HG03520 (cell line): ENCODE measurements at regions not wholly inside any gene's neighbourhood (a gene's known extent, or its start where the extent isn't known, plus 50 kb on each side); places are given as distances from the start of the nearest gene placed in this dataset.

ENCODE experiments used
- ATAC-seq: cut with Tn5 transposase; IDR thresholded peaks from one replicate; pipeline ENCODE4 v1.9.1; 2021; ENCODE audit warnings: mild to moderate bottlenecking, moderate library complexity; ENCODE audit not compliant: unreplicated experiment

GRCh38 chr10:2870654-2871053 lies 196.7 kb upstream of the PFKP start:
- ATAC-seq: no peak

- no peak for ATAC-seq
Observed at GRCh38 chr10:2867788-2868299, 199.5 kb upstream of the PFKP start.

- ATAC-seq: no peak
Observed at GRCh38 chr10:2866569-2866968, 200.8 kb upstream of the PFKP start.

- ATAC-seq: no peak
Observed at GRCh38 chr10:2861632-2862210, 205.6 kb upstream of the PFKP start.

- ATAC-seq: no peak
Observed at GRCh38 chr10:2858452-2858851, 208.9 kb upstream of the PFKP start.

- no peak for ATAC-seq
Observed at GRCh38 chr10:2856598-2856997, 210.8 kb upstream of the PFKP start.

GRCh38 chr10:2852574-2853323 lies 214.6 kb upstream of the PFKP start:
- no peak for ATAC-seq

GRCh38 chr10:2851566-2851965 lies 215.8 kb upstream of the PFKP start:
- ATAC-seq: no peak

- no peak for ATAC-seq
Observed at GRCh38 chr10:2850202-2850601, 217.1 kb upstream of the PFKP start.

GRCh38 chr10:2844925-2845324 lies 222.4 kb upstream of the PFKP start:
- ATAC-seq: no peak

GRCh38 chr10:2839081-2839725 lies 228.1 kb upstream of the PFKP start:
- no peak for ATAC-seq

- no peak for ATAC-seq
Observed at GRCh38 chr10:2837674-2838073, 229.7 kb upstream of the PFKP start.

- ATAC-seq: no peak
Observed at GRCh38 chr10:2836921-2837662, 230.3 kb upstream of the PFKP start.

- ATAC-seq: no peak
Observed at GRCh38 chr10:2834214-2834613, 233.1 kb upstream of the PFKP start.

- ATAC-seq: no peak
Observed at GRCh38 chr10:2831509-2831908, 235.8 kb upstream of the PFKP start.

- no peak for ATAC-seq
Observed at GRCh38 chr10:2828741-2829140, 238.6 kb upstream of the PFKP start.

- ATAC-seq: no peak
Observed at GRCh38 chr10:2826675-2827074, 240.7 kb upstream of the PFKP start.

GRCh38 chr10:2825841-2826240 lies 241.5 kb upstream of the PFKP start:
- no peak for ATAC-seq

- ATAC-seq: no peak
Observed at GRCh38 chr10:2817940-2818636, 249.3 kb upstream of the PFKP start.

- ATAC-seq: no peak
Observed at GRCh38 chr10:2813693-2814092, 253.7 kb upstream of the PFKP start.

GRCh38 chr10:2813286-2813685 lies 254.1 kb upstream of the PFKP start:
- no peak for ATAC-seq
